ENCODE measurements at regions not wholly inside any gene's neighbourhood (a gene's known extent, or its start where the extent isn't known, plus 50 kb on each side); places are given as distances from the start of the nearest gene placed in this dataset.

GRCh38 chr11:19321351-19321750 lies 80.6 kb upstream of the E2F8 start:
- DNase-seq: no peak

DNA sequence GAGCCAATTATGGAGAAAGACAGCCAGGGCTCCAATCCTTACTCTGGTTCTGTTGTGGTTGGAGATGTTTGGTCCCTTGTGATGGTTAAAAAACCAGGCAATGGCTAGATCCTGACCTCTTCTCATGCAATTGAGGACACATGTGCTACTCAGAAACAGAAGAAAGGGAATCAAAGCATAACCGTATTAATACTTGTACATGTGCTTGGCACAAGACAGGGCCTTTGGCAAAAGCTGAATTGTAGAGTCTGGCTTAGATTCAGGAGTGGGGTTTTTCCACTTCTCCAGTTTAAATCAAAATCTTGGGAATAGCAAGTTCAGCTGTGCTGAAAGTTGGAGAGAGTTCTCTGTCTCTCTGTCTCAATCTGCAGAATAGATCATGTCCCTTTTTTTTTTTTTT lies 80.1 kb upstream of the E2F8 start:
- DNase-seq: no peak

DNA sequence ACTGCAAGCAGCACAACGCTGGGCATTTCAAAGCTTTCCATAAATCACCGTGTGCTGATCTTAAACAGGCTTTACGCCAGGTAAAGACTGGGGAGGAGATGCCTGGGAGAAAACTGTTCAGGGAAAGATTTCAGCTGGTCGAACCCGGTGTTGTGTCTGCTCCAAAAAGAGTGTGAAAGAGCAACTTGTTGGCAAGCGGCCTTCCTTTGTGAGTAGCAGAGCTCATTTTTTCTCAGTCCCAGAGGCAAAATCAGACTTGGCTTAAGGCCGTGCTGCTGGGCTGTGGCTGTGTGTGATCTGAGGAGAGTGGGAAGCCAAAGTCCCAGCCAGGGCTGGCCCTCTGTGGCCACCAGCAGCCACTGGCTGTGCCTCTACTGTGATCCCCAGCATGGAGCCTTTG lies 75.7 kb upstream of the E2F8 start:
- DNase-seq: no peak

GRCh38 chr11:19315511-19315910 lies 74.8 kb upstream of the E2F8 start:
- no peak for DNase-seq

GRCh38 chr11:19313140-19313539 lies 72.4 kb upstream of the E2F8 start:
- no peak for DNase-seq

- peak; percentile 75 for DNase-seq
Measured at GRCh38 chr11:19311308-19312030, 70.7 kb upstream of the E2F8 start.

- no peak for DNase-seq
Measured at GRCh38 chr11:19307498-19307897, 66.8 kb upstream of the E2F8 start.

- no peak for DNase-seq
Measured at GRCh38 chr11:19306179-19306944, 65.6 kb upstream of the E2F8 start.

DNA sequence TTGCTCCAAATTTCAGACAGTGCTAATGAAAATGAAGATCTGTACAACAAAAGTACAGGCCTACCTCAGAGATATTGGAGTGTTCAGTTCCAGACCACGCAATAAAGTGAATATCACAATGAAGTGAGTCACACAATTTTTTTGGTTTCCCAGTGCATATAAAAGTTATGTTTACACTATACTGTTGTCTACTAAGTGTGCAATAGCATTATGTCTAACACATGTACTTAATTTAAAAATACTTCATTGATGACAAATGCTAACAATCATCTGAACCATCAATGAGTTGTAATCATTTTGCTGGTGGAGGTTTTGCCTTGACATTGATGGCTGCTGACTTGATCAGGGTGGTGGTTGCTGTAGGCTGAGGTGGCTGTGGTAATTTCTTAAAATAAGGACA lies 60.6 kb upstream of the E2F8 start:
- DNase-seq: no peak

- peak; percentile 39 for DNase-seq
Measured at GRCh38 chr11:19294444-19294843, 53.7 kb upstream of the E2F8 start.

DNA sequence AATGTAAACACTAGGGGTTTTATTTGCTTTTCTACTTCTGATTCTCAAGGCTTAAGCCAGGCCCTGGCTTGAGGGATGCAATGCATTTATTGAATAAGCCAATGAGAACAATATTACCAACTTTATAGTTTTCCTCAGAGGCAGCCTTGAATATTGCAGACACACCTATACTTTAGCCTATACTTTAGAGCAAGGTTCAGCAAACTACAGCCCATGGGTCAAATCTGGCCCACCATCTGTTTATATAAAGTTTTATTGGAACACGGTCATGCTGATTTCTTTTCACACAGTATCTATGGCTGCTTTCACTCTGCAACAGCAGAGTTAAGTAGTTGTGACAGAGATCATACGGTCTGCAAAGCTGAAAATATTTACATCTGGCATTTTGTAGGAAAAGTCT lies 50.3 kb upstream of the E2F8 start:
- no peak for DNase-seq

Measured in hematopoietic multipotent progenitor cell treated with erythropoietin and hydrocortisone succinate and interleukin-3 and kit ligand, for 4 days (in vitro differentiated cells).